ENCODE measurements at regions not wholly inside any gene's neighbourhood (a gene's known extent, or its start where the extent isn't known, plus 50 kb on each side); places are given as distances from the start of the nearest gene placed in this dataset.

DNA sequence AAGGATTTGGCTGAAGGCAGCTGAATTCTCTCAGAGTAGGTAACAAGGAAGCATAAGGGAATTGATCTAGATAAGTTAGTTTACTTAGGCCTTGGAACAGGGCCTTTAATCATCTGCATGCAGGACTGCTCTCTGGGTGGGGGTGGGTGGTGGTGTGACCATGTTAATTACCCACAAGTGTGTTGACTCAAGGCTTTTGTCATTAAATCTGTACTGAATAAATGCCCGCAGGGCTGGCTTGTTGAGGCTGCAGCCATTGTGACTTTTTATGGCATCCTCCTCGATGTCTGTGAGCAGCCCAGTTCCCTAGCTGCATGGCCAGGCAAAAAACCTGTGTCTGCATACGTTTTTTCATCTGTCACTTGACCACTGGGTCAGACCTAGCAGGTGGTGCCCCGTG lies 63.5 kb upstream of the ASCC3 start:
- no peak for DNase-seq (ENCODE audit: low read depth)

DNA sequence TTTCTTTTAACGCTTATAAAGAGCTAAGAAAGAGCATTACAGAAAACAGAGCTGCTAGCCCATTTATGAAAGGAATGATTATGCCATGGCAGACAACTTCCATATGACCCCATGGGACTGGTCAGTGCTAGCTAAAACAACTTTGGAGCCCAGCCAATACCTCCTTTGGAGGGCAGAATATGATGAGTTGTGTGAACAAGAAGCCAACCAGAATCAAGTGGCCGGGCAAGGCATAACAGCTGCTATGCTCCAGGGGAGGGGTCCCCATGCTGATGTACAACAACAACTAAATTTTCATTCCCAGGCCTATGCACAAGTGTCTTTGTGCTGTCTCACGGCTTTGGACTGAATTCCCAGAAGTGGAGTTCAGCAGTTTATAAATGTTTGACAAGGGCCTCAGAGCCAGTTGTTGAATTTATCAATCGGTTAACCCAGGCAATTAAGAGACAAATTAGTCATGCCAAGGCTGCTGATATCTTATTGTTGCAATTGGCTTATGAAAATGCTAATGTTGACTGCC lies 65.0 kb upstream of the ASCC3 start:
- no peak for DNase-seq (ENCODE audit: low read depth)

GRCh38 chr6:100946711-100947110 lies 65.6 kb upstream of the ASCC3 start:
- no peak for DNase-seq (ENCODE audit: low read depth)

DNA sequence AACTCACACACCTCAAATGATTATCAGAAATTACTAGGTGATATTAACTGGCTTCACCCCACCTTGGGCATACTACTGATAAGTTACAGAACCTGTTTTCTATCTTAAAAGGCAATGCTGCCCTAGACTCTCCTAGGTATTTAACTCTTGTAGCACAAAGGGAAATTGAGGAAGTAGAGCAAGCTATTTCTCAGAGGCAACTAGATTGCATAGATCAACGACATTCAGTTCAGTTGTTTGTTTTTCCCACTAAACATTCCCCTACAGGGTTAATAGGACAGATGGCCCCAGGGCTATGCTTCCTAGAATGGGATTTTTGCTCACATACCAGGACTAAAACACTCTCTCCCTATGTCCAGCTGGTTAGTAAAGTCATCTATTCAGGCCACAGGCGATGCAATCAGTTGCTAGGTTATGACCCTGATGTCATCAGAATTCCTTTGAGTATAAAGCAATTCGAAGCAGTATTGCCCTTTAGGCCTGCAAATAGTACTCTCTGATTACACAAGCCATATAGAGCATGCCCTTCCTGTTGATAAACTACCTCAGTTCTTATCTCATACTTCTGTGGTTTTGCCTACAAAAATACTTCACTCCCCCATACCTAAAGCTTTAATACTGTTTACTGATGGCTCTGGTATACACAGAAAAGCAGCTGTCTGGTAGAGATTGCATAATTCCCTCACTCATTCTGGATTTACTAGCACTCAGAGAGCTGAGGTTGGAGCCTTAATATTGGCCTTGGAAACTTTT lies 67.4 kb upstream of the ASCC3 start:
- peak; percentile 6 for DNase-seq (ENCODE audit: low read depth)

- DNase-seq (ENCODE audit: low read depth): no peak
Observed at GRCh38 chr6:100952006-100952405, 70.9 kb upstream of the ASCC3 start.

DNA sequence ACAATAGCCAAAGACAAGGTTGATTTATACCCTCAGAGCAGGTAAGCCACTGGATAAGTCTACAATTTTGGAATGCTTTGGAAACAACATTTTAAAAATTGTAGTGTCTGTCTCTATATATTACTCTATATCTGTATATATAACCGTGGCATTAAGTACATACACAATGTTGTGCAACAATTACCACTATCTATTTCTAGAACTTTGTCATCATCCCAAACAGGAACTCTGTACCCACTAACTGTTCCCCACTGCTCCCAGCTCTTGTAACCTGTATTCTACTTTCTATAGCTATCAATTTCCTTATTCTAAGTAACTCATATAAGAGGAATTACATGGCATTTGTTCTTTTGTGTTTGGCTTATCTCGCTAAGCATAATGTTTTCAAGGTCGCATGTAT lies 78.2 kb upstream of the ASCC3 start:
- no peak for DNase-seq (ENCODE audit: low read depth)

DNA sequence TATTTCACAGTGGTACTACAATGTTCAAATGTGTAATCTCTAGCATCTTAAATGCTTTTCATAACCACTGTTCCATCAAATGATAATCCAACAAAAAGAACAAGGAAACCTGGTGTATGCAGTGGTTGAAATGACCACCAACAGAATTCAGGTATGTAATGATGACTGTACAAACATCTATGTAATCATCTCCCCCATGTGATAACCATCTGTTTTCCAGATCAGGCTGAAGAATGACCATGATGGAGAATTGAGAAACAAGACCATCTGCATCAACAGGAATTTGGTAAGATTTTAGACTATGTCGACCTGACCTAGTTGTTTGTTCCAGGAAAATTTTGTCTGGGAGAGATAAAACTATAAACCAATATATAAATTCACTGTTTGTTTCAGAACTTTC lies 81.3 kb upstream of the ASCC3 start:
- DNase-seq (ENCODE audit: low read depth): no peak

GRCh38 chr6:100965067-100965466 lies 83.9 kb upstream of the ASCC3 start:
- no peak for DNase-seq (ENCODE audit: low read depth)

- DNase-seq (ENCODE audit: low read depth): no peak
Observed at GRCh38 chr6:100968949-100969348, 87.8 kb upstream of the ASCC3 start.

- DNase-seq (ENCODE audit: low read depth): no peak
Observed at GRCh38 chr6:100979267-100979666, 98.1 kb upstream of the ASCC3 start.

DNA sequence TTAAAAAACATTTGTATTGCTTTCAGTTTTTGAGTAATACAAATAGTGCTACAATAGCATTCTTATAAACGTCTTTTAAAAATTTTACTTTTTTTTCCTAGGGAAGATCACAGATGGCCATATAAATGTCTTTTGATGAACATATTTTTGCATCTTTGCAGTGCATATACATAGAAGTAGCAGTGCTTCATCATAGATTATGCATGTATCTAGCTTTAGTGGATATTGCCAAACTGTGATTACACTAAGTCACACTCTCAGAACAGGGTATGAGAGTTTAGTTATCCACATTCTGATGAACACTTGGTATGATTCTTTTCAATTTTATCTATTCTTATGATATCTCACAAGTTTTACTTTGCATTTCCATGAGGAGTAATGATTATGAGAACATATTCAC lies 99.8 kb upstream of the ASCC3 start:
- DNase-seq (ENCODE audit: low read depth): no peak

- DNase-seq (ENCODE audit: low read depth): no peak
Observed at GRCh38 chr6:100986921-100987320, 105.8 kb upstream of the ASCC3 start.

GRCh38 chr6:100987556-100987955 lies 106.4 kb upstream of the ASCC3 start:
- no peak for DNase-seq (ENCODE audit: low read depth)

DNA sequence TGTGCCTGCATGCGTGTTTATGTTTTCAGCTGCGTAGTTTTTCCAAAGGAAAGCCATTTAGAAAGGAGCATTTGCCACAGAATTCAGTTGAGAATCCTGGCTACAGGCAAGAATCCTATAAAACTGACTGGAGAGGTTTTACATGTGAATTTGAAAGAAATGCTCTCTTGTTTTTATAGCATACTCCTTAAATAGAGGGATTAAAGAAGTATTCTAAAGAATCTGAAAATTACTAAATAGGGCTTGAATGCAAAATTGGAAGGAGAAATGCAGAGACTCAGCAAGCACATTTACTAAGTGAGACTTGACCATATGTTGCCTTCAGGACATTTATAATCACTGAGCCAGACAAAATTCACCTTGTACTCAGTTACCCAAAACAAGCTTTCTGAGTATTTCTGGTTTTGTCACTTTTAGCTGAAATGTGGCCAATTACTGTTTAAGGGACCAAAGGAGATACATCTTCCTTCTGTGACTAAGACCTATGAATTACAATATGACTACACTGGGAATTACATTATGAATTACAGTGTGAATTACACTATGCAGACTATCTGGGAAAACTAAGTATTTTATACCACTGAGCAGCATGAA lies 107.4 kb upstream of the ASCC3 start:
- DNase-seq (ENCODE audit: low read depth): no peak

DNA sequence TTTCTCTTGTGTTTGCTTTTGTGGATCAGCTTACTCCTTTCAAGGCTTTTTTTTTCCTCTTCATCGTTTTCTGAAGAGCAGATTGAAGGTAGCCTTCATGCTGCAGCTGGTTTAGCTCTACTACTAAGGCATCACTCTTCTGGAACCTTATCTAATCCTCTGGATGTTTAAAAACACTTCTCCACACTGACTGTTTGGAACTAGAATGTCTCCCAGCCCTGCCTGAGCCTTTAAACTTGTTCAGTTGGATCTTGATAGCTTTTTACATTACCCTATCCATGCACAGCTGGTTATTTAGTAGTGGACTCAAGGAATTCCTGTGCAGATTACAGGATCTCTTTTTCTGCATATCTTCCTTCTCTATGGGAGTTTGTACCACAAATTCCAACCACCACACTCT lies 108.9 kb upstream of the ASCC3 start:
- DNase-seq (ENCODE audit: low read depth): no peak

DNA sequence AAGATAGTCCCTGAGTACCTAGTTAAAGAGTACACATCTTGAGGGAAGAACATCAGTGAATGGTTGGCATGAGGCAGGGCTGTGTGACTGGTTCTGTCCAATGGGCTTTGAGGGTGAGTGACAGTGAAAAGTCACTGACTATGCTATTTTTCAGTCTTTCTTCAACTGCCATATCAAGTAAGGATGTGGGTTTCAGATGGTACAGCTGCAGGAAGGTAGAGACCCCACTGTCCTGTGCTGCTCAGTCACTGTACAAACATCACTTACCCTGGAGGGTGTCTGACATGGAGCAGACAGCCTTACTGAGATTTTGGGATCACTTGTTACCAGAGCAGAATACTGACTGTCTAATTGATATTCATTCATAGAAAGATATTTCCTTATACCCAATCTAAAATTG lies 115.3 kb upstream of the ASCC3 start:
- no peak for DNase-seq (ENCODE audit: low read depth)

GRCh38 chr6:100998111-100998510 lies 117.0 kb upstream of the ASCC3 start:
- no peak for DNase-seq (ENCODE audit: low read depth)

DNA sequence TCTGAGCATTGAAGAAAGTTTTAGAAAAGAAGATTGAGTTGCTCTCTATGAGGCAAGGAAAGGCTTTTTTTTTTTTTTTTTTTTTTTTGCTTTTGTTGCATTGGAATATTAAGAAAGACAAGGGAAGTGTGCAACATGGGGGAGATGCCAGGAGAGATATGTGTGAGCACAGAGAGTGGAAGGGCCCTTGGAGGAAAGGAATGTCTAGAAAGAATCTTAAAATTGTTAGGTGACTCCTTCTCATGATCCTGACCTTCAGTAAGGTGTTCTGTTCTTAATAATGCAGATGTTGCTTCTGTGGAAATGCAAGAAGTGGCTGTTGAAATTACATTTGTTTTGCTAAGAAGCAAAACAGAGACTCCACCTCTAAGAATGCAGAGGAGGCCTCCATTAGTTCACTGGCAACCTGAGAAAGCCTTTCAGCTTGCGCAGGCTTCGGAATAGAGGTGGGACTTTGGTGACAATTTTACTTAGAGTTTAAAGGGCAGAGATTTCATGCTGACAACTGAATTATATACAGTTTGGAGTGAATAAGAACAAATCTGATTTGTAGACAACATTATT lies 118.0 kb upstream of the ASCC3 start:
- no peak for DNase-seq (ENCODE audit: low read depth)

DNA sequence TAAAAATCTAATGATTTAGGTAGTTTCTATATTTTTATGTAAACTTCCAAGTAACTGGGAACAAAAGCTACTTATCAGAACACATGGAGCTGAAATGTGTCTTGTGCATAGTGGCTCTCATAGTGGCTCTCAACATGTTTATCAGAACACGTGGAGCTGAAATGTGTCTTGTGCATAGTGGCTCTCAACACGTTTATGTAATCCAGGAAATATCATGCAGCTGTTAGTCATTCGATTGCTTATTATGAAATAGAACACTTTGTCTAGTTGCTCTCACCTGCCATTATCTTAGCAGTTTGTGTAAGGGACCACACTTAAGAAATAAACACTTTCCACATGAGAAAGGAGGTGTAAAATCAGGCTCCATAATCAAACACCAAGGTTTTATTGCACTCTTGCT lies 119.2 kb upstream of the ASCC3 start:
- no peak for DNase-seq (ENCODE audit: low read depth)

DNA sequence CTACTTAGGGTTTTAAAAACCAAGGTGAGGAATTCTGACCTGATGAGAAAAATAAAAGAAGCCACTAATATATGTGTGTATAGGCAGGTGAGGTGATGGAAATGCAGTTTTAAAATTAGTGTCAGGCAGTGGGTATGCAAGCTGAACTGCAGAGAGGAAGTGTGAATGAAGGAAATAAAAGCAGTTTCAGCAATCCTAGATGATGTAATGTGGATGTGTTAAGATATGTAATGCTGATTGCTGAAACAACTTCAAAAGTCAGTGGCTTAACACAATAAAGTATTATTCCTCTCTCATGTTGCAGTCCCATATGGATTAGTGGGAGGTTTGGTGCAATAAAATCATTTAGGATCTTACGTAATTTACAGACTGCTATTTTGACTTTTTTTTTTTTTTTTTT lies 119.9 kb upstream of the ASCC3 start:
- DNase-seq (ENCODE audit: low read depth): no peak

- DNase-seq (ENCODE audit: low read depth): no peak
Observed at GRCh38 chr6:101001607-101002006, 120.5 kb upstream of the ASCC3 start.

DNA sequence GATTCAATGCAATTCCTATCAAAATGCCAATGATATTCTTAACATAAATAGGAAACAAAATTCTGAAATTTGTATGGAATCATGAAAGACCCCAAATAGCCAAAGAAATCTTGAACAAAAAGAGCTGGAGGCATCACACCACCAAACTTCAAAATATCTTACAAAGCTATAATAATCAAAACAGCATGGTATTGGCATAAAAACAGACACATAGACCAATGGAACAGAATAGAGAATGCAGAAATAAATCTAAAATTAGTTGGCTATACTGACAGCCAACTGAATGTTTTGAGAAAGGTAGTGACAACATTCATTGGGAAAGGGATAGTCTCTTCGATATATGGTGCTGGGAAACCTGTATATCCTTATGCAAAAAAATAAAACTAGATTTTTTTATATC lies 121.9 kb upstream of the ASCC3 start:
- no peak for DNase-seq (ENCODE audit: low read depth)

GRCh38 chr6:101011186-101011585 lies 130.1 kb upstream of the ASCC3 start:
- DNase-seq (ENCODE audit: low read depth): no peak

Data from RPMI7951 (cell line).